ENCODE measurements at regions not wholly inside any gene's neighbourhood (a gene's known extent, or its start where the extent isn't known, plus 50 kb on each side); places are given as distances from the start of the nearest gene placed in this dataset.

GRCh38 chrX:137969191-137969590, 403.3 kb downstream of the ZIC3 start:
- Histone ChIP-seq H3K36me3 (ENCODE audit: insufficient read depth, low read length) (no peaks in the 10 kb centered on the region), H3K27me3 (ENCODE audit: insufficient read depth, low read length, poor library complexity, severe bottlenecking) (no peaks in the 10 kb centered on the region), H3K4me3 (ENCODE audit: low read length) (no peak overlapping the region), H3K27ac (ENCODE audit: low read depth, low read length) (no peak overlapping the region), H3K4me1 (ENCODE audit: insufficient read depth, low read length) (no peaks in the 10 kb centered on the region), H3K9me3 (ENCODE audit: low read length) (no peaks in the 10 kb centered on the region)
- DNase-seq: no peak
- ChIA-PET CTCF (no interaction called here), POLR2A (no interaction called here)
- Mint-ChIP-seq H3K27ac (no peak overlapping the region), H3K4me3 (no peak overlapping the region), H3K27me3 (peaks cover 0 to 4% of the 10 kb centered on the region in 2 donors), H3K9me3 (peaks cover 0 to 3% (median 1%) of the 10 kb centered on the region in 5 donors), H3K36me3 (no peaks in the 10 kb centered on the region), H3K4me1 (no peaks in the 10 kb centered on the region)

GRCh38 chrX:137982472-137983172, 416.7 kb downstream of the ZIC3 start:
- Histone ChIP-seq H3K4me1 (ENCODE audit: insufficient read depth, low read length) (no peaks in the 10 kb centered on the region), H3K9me3 (ENCODE audit: low read length) (no peaks in the 10 kb centered on the region), H3K36me3 (ENCODE audit: insufficient read depth, low read length) (no peaks in the 10 kb centered on the region), H3K4me3 (ENCODE audit: low read length) (no peak overlapping the region), H3K27ac (ENCODE audit: low read depth, low read length) (no peak overlapping the region), H3K27me3 (ENCODE audit: insufficient read depth, low read length, poor library complexity, severe bottlenecking) (no peaks in the 10 kb centered on the region)
- no peaks in the 10 kb centered on the region for H3K36me3 Mint-ChIP-seq
- H3K27me3 Mint-ChIP-seq: no peaks in the 10 kb centered on the region
- no peaks in the 10 kb centered on the region for H3K9me3 Mint-ChIP-seq
- H3K4me3 Mint-ChIP-seq: no peak overlapping the region
- no peak for DNase-seq
- no peak overlapping the region for H3K27ac Mint-ChIP-seq
- ChIA-PET POLR2A (no interaction called here), CTCF (no interaction called here)
- no peaks in the 10 kb centered on the region for H3K4me1 Mint-ChIP-seq

- no peak for DNase-seq
- ChIA-PET CTCF (no interaction called here), POLR2A (no interaction called here)
- Mint-ChIP-seq H3K4me3 (no peak overlapping the region), H3K27ac (no peak overlapping the region), H3K9me3 (peaks cover 0 to 2% (median 0%) of the 10 kb centered on the region in 5 donors), H3K4me1 (no peaks in the 10 kb centered on the region), H3K27me3 (no peaks in the 10 kb centered on the region), H3K36me3 (no peaks in the 10 kb centered on the region)
- no peak overlapping the region for H3K4me3 ChIP-seq (ENCODE audit: low read length)
- H3K9me3 ChIP-seq (ENCODE audit: low read length): no peaks in the 10 kb centered on the region
- H3K4me1 ChIP-seq (ENCODE audit: insufficient read depth, low read length): no peaks in the 10 kb centered on the region
- no peaks in the 10 kb centered on the region for H3K27me3 ChIP-seq (ENCODE audit: insufficient read depth, low read length, poor library complexity, severe bottlenecking)
- no peaks in the 10 kb centered on the region for H3K36me3 ChIP-seq (ENCODE audit: insufficient read depth, low read length)
- no peak overlapping the region for H3K27ac ChIP-seq (ENCODE audit: low read depth, low read length)
These were observed 422.5 kb downstream of the ZIC3 start for GRCh38 chrX:137988470-137988869.

DNA sequence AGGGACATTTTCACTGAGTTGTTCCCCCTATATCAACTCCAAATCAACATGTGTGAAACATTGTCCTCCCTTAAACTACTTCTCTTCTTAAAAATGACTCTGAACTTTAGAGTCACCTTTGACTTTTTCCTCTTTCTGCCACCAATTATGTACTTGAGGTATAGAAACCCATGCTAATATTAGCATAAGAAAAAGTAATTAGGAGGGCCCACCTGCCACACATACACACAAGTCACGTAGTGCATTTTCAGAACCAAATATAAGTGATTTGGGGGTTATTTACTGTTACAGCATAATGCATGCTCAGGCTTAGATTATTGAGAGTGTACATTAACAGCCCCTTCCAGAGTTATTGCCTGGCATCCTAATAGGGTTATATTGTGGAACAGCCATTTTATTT, 432.7 kb downstream of the ZIC3 start:
- Mint-ChIP-seq H3K27me3 (peaks cover 0 to 2% of the 10 kb centered on the region in 2 donors), H3K4me3 (no peak overlapping the region), H3K36me3 (no peaks in the 10 kb centered on the region), H3K27ac (no peak overlapping the region), H3K9me3 (no peaks in the 10 kb centered on the region), H3K4me1 (no peaks in the 10 kb centered on the region)
- ChIA-PET POLR2A (no interaction called here), CTCF (no interaction called here)
- Histone ChIP-seq H3K9me3 (ENCODE audit: low read length) (no peaks in the 10 kb centered on the region), H3K4me3 (ENCODE audit: low read length) (no peak overlapping the region), H3K36me3 (ENCODE audit: insufficient read depth, low read length) (no peaks in the 10 kb centered on the region), H3K4me1 (ENCODE audit: insufficient read depth, low read length) (no peaks in the 10 kb centered on the region), H3K27ac (ENCODE audit: low read depth, low read length) (no peak overlapping the region), H3K27me3 (ENCODE audit: insufficient read depth, low read length, poor library complexity, severe bottlenecking) (no peaks in the 10 kb centered on the region)
- DNase-seq: no peak

- Mint-ChIP-seq H3K27me3 (peaks cover 0 to 2% of the 10 kb centered on the region in 2 donors), H3K36me3 (no peaks in the 10 kb centered on the region), H3K4me1 (no peaks in the 10 kb centered on the region), H3K4me3 (no peak overlapping the region), H3K9me3 (no peaks in the 10 kb centered on the region), H3K27ac (no peak overlapping the region)
- H3K9me3 ChIP-seq (ENCODE audit: low read length): no peaks in the 10 kb centered on the region
- no peak overlapping the region for H3K27ac ChIP-seq (ENCODE audit: low read depth, low read length)
- no peaks in the 10 kb centered on the region for H3K36me3 ChIP-seq (ENCODE audit: insufficient read depth, low read length)
- H3K4me1 ChIP-seq (ENCODE audit: insufficient read depth, low read length): no peaks in the 10 kb centered on the region
- ChIA-PET CTCF (no interaction called here), POLR2A (no interaction called here)
- no peak overlapping the region for H3K4me3 ChIP-seq (ENCODE audit: low read length)
- no peaks in the 10 kb centered on the region for H3K27me3 ChIP-seq (ENCODE audit: insufficient read depth, low read length, poor library complexity, severe bottlenecking)
- no peak for DNase-seq
These were observed 433.1 kb downstream of the ZIC3 start for GRCh38 chrX:137999071-137999470.

DNA sequence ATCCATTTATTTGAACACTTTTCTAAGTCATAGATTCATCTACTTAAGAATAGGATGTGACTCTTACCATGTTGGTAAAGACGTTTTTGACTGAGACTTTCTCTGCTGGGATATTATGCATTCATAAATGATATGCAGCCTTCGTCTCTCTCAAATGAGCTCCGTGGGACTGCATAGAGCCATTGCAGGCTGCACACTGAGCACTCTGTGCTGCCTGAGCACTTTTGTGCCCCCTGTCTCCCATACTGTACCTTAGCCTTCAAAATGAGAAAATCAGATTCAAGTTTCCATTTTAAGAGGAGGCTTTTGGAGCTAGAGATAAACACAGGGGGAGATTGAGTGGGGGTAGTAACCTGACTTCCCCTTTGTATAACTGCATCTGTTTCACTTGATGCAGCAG, 433.6 kb downstream of the ZIC3 start:
- peaks cover 0 to 2% of the 10 kb centered on the region in 2 donors for H3K27me3 Mint-ChIP-seq
- no peak overlapping the region for H3K4me3 Mint-ChIP-seq
- Histone ChIP-seq H3K4me1 (ENCODE audit: insufficient read depth, low read length) (no peaks in the 10 kb centered on the region), H3K36me3 (ENCODE audit: insufficient read depth, low read length) (no peaks in the 10 kb centered on the region), H3K27me3 (ENCODE audit: insufficient read depth, low read length, poor library complexity, severe bottlenecking) (no peaks in the 10 kb centered on the region), H3K27ac (ENCODE audit: low read depth, low read length) (no peak overlapping the region), H3K9me3 (ENCODE audit: low read length) (no peaks in the 10 kb centered on the region), H3K4me3 (ENCODE audit: low read length) (no peak overlapping the region)
- no peak overlapping the region for H3K27ac Mint-ChIP-seq
- H3K36me3 Mint-ChIP-seq: no peaks in the 10 kb centered on the region
- ChIA-PET CTCF (no interaction called here), POLR2A (no interaction called here)
- no peaks in the 10 kb centered on the region for H3K4me1 Mint-ChIP-seq
- H3K9me3 Mint-ChIP-seq: no peaks in the 10 kb centered on the region
- DNase-seq: no peak

- peaks cover 0 to 2% of the 10 kb centered on the region in 2 donors for H3K27me3 Mint-ChIP-seq
- no peak for DNase-seq
- POLR2A ChIA-PET: no interaction called here
- no peaks in the 10 kb centered on the region for H3K36me3 Mint-ChIP-seq
- no peak overlapping the region for H3K4me3 ChIP-seq (ENCODE audit: low read length)
- H3K9me3 Mint-ChIP-seq: no peaks in the 10 kb centered on the region
- no peaks in the 10 kb centered on the region for H3K4me1 ChIP-seq (ENCODE audit: insufficient read depth, low read length)
- H3K36me3 ChIP-seq (ENCODE audit: insufficient read depth, low read length): no peaks in the 10 kb centered on the region
- H3K4me3 Mint-ChIP-seq: no peak overlapping the region
- no peak overlapping the region for H3K27ac Mint-ChIP-seq
- no peaks in the 10 kb centered on the region for H3K4me1 Mint-ChIP-seq
- no peaks in the 10 kb centered on the region for H3K9me3 ChIP-seq (ENCODE audit: low read length)
- no peak overlapping the region for H3K27ac ChIP-seq (ENCODE audit: low read depth, low read length)
- CTCF ChIA-PET: no interaction called here
- H3K27me3 ChIP-seq (ENCODE audit: insufficient read depth, low read length, poor library complexity, severe bottlenecking): no peaks in the 10 kb centered on the region
These were observed 435.3 kb downstream of the ZIC3 start for GRCh38 chrX:138001226-138001625.

DNA sequence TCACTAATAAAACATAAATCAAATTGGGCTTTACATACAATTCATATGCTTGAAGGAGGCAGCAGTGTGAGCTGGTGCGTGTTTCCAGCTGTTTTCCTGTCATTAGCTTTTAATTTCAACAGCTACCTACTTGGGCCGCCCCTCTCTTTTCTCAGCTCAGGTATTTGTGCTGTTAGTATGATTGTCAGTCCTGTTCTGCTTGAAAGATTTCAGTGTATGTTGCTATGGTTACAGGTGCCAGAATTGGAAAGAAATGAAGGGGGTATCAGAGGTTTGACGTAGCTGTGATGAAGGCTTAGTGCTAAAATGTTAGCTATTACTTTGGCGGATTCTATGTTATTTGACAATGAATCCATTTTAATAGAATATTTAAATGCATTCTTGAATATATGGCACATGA, 440.3 kb downstream of the ZIC3 start:
- CTCF ChIA-PET: no interaction called here
- no peaks in the 10 kb centered on the region for H3K9me3 Mint-ChIP-seq
- no peaks in the 10 kb centered on the region for H3K4me1 ChIP-seq (ENCODE audit: insufficient read depth, low read length)

GRCh38 chrX:138008281-138008680, 442.4 kb downstream of the ZIC3 start:
- no peaks in the 10 kb centered on the region for H3K27me3 Mint-ChIP-seq
- Histone ChIP-seq H3K27me3 (ENCODE audit: insufficient read depth, low read length, poor library complexity, severe bottlenecking) (no peaks in the 10 kb centered on the region), H3K36me3 (ENCODE audit: insufficient read depth, low read length) (no peaks in the 10 kb centered on the region), H3K4me1 (ENCODE audit: insufficient read depth, low read length) (no peaks in the 10 kb centered on the region), H3K9me3 (ENCODE audit: low read length) (no peaks in the 10 kb centered on the region), H3K4me3 (ENCODE audit: low read length) (no peak overlapping the region), H3K27ac (ENCODE audit: low read depth, low read length) (no peak overlapping the region)
- no peaks in the 10 kb centered on the region for H3K4me1 Mint-ChIP-seq
- H3K27ac Mint-ChIP-seq: no peak overlapping the region
- no peaks in the 10 kb centered on the region for H3K9me3 Mint-ChIP-seq
- ChIA-PET POLR2A (no interaction called here), CTCF (no interaction called here)
- no peak for DNase-seq
- H3K36me3 Mint-ChIP-seq: no peaks in the 10 kb centered on the region
- H3K4me3 Mint-ChIP-seq: no peak overlapping the region

More for the DNA sequence above, 440.3 kb downstream of the ZIC3 start:
- DNase-seq: no peak
- H3K4me1 Mint-ChIP-seq: no peaks in the 10 kb centered on the region
- Histone ChIP-seq H3K9me3 (ENCODE audit: low read length) (no peaks in the 10 kb centered on the region), H3K4me3 (ENCODE audit: low read length) (no peak overlapping the region), H3K36me3 (ENCODE audit: insufficient read depth, low read length) (no peaks in the 10 kb centered on the region), H3K27me3 (ENCODE audit: insufficient read depth, low read length, poor library complexity, severe bottlenecking) (no peaks in the 10 kb centered on the region), H3K27ac (ENCODE audit: low read depth, low read length) (no peak overlapping the region)
- H3K27ac Mint-ChIP-seq: no peak overlapping the region
- POLR2A ChIA-PET: no interaction called here
- no peak overlapping the region for H3K4me3 Mint-ChIP-seq
- H3K27me3 Mint-ChIP-seq: no peaks in the 10 kb centered on the region
- H3K36me3 Mint-ChIP-seq: no peaks in the 10 kb centered on the region
